GM19035 (cell line): ENCODE measurements at regions not wholly inside any gene's neighbourhood (a gene's known extent, or its start where the extent isn't known, plus 50 kb on each side); places are given as distances from the start of the nearest gene placed in this dataset.

ENCODE experiments used
- ATAC-seq: cut with Tn5 transposase; IDR thresholded peaks from one replicate; pipeline ENCODE4 v1.9.1; 2021; ENCODE audit not compliant: unreplicated experiment

DNA sequence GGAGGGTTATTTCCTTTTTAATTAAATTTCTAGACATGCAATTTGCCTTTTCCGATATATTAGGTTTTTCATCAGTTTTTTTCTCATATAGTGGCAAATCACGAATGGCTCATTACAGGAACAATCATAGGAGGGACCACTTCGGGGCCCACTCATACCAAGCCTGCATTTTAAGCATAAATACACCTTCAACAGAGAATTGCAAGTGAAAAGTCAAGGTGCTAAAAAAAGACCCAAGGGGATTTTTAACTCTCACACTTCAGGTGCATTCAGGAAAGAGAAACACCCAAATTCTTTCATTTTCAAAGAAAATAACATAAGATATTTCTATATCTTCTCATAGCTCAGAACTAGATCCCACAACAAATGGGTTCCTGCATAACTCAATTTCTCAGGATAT is 979.6 kb upstream of the NR2F2 start:
- no peak for ATAC-seq

DNA sequence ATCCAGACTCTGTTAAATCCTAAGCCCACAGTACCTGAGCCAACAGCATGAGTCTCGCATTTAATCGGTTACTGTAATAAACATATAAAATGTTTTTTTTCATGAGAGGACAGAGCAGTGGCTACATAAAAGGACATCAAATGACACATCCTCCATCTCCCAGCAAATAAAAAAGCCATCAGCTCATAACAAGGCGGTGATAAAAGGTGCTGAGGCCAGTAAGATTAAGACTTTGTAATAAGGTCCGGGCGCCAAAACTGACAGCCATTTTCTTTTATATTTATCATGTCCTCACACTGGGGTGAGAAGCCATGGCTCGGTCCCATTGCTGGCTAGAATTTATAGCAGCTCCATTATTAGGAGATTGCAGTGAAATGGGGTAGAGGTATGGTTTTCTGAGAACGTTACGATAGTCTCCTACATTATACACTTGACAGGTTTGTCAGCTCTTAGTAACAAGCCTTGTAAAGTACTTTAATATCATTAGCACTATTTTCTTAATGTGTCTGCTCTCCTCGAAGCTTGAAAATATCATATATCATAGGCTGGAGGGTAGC is 977.8 kb upstream of the NR2F2 start:
- no peak for ATAC-seq

DNA sequence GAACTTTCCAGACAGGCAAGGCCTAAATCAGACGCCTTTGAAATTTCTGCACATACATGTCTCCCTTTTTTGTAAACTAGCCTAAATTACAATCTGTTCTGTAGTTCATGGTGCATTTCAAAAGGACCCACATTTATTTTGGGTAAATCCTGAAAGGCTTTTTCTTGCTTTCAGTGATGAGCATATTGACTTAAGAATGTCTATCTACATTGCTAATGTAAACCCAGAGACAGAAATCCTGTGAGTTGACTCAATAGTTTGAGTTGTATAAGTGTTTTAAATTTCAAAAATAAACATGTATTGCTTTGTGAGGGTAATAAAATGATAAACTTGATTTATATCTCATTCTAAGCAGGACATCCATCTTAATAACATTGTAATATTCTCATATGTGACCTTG is 977.0 kb upstream of the NR2F2 start:
- no peak for ATAC-seq

- ATAC-seq: no peak
Observed at GRCh38 chr15:95359966-95360365, 970.5 kb upstream of the NR2F2 start.

DNA sequence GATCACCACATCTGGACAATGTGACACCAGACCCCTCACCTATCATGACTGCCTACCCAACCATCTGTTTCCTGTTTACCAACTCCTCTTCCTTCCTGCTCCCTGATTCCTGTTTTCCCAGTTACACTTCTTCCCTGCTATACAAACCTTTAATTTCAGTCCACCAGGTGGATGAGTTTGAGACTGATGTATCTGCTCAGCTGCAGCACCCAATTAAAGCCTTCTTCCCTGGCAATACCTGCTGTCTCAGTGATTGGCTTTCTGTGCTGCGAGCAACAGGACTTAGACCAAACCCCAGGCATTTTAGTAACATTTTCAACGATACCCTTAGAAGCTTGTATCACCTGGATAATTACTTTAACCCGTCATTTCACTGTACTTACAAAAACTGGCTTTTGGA is 968.2 kb upstream of the NR2F2 start:
- no peak for ATAC-seq

DNA sequence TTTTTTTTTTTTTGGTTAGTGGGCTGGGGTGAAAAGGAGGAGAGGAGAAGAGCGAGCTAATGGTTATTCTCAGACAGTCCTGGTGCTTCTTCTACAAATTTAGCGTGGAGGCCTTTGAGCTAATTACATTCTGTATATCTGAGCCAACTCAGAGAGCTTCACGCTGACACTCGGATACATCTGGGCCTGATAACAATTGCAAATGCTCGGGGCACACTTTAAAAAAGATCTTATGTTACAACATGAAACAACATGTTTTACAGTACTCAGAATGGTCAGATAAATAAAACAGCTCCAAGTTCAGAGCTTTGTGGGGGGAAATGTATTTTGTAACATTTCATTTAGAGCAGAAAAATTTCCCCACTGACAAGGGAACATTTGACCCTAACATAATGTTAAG is 966.9 kb upstream of the NR2F2 start:
- no peak for ATAC-seq

DNA sequence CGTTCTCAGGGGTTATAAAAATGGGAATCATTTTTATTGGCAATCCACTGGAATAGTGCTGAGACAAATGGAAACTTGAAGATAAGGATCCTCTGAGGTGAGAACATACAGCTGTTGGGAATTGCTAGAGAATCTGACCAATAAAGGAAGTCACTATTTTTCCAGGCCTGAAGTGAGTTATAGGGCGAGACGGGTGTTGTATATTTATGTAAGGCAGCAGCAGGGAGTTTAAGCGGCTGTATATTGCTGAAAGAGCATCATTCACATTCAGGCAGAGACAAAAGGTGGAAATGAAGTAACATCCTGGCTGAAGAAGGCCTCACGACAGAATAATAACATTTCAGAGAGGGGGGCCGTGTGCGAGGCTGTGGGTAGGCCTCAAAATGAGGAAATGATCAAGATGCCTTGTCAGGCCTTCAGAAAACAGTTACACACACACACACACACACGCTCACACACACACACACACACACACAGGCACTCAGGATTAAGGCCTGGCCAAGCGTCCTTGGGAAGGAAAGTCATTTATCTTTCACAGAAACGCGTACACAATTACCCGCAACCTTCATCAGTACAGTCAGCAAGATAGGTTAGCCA is 964.9 kb upstream of the NR2F2 start:
- no peak for ATAC-seq

- ATAC-seq: no peak
Observed at GRCh38 chr15:95368191-95368590, 962.3 kb upstream of the NR2F2 start.

DNA sequence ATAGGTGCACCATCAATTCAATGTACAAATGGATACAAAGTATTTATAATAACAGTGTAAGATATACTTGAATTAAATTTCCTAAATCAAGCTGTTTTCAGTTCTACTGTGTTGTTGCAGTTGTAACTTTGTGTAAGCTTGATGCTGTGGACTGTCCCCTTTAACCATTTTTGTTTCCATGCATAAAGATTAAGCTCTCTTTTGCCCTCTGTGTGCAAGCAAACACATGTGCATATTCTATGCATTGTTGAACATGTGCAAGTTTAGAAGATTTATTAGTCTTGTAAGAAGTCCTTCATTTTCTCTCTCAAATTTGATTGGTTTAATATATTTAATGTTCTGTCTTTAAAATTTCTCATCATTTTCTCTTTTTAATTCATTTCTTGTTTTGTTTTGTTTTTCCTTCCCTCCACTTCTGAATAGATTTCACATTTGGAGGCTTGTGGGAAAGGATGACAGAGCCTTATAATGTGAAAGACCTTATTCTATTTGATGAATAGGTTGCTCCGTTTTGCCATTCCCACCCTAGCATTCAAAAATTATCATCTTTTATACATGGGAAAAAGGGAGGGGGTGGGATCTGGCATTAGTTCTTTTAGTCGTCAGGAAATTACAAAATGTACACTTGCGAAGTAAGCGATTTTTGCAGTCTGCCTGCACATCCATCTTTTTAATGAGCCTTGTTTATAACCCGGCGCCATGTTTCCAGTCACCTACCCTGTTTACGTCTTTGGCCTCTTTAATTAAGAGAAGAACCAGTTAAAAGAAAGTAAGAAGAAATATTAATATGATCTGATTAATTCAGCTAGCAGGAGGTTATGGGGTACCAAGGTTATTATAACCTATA is 961.5 kb upstream of the NR2F2 start:
- no peak for ATAC-seq

- ATAC-seq: no peak
Observed at GRCh38 chr15:95370291-95370690, 960.2 kb upstream of the NR2F2 start.

GRCh38 chr15:95371664-95372063 is 958.8 kb upstream of the NR2F2 start:
- ATAC-seq: no peak

DNA sequence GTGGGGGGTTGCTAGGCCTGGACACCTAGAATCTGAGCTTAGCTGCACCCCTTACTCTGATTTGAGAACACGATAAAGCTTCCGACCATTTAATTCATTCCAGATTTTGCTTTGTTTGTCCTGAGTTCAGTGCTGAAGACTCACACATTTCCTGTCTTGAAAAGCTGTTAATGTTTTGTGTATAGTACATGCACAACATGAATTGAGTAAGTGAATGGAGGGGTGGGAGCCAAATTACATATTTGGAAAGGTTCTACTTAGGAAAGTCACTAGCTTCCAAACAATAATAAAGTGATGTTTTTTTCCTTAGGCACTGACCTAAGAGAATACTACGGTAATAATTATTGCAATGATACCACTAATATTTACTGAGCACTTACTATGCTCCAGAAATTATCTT is 955.2 kb upstream of the NR2F2 start:
- ATAC-seq: no peak

DNA sequence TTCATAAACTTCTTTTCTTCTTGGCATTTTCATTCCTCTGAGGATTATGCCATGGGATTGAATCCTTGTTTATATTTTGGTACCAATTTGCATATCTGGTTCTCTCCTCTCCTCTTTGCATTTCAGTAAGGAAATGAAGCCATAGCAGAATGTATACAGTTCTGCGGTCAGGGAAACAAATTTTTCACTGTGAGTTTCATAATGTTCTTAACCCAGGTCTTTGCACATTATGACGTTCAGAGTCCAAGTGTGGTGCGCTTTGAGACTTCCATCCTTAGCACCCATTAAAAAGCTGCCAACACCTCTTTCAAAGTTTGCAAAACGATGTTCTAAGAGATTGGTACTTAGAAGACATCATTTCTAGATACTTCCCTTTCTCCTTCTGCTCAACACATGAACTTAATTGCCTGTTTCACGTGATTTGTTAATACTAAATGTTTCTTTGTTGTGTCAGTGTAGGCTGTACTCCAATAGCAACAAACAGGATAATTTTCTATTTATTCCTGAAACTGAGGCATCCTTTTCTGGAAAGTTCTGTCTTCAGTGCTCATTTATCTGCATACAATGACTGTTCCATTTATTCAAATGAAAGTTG is 953.1 kb upstream of the NR2F2 start:
- ATAC-seq: no peak

DNA sequence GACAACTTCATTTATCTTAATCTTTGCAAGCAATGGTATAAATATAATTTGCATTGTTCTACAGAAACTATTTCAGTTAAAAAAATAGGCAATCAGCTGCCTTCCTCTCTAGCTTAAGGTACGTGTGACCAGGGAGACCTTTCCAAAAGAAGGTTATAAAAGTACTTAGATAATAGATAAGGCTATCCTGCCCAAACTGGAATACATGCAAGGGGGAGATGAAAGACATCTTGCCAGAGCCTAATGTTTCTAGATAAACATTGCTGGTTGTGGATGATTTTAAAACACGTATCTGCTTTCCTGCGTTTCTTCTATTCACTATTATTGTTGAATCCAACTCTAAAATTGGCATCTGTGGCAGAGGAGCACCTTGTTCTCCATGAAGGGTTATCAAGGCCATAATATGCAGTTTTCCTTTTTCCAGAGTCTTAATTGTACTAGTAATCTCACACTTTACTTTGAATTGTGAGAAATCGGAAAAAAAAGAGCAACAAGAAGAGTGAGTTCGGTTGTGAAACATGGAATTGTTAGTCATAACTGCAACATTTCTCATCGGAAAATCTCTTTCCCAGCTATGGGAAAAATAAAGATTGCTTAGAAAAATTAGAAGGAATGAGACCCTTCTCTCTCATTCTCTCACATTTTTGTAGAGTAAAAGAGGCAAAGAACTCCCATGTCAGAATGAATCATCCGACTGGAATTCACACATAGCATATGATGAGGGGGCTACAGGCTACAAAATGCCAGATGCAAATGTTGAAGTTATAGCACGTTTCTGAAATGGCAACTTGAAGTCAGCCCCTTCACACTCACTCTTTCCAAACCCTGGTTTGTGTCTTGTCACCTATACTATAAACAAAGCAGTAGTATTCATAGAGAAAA is 936.1 kb upstream of the NR2F2 start:
- no peak for ATAC-seq

GRCh38 chr15:95400428-95400827 is 930.1 kb upstream of the NR2F2 start:
- ATAC-seq: no peak

DNA sequence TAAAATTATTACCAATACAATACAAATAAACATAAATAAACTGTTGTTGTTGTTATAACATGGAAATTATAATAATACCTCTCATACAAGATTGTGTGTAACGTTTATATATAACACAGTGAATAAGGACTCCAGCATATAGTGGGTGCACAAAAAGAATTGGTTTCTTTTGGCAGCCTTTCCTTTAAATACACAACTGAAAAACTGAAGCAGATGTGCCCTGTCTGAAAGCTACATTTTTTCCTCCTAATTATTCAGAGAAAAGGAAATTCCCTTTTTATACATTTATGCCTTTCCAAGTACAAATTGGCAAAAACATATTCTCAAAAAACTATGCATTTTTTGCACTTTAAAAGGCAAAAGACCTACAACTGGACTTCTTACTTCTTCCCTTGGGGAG is 928.9 kb upstream of the NR2F2 start:
- ATAC-seq: no peak

- ATAC-seq: no peak
Observed at GRCh38 chr15:95405447-95405846, 925.1 kb upstream of the NR2F2 start.

- no peak for ATAC-seq
Observed at GRCh38 chr15:95407534-95407933, 923.0 kb upstream of the NR2F2 start.

GRCh38 chr15:95409211-95409610 is 921.3 kb upstream of the NR2F2 start:
- ATAC-seq: no peak

- no peak for ATAC-seq
Observed at GRCh38 chr15:95409626-95410310, 920.7 kb upstream of the NR2F2 start.

DNA sequence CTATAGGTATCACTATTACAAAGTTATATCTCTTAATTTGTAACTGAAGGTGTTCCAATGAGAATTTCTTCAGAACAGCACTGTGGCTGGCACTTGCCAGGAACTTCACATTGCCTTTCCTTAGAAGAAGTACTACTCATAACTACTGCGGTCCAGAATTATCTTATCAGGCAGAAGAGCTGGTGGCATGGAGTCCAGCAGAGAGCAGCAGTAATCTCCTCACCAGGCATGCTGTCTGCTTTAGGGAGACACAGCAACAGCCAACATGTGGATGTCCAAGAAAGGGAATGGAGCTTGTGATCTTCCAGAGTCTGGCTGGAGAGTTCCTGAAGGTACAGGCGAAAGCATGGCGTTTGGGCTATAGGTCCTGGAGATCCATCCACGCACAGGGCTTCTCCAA is 919.7 kb upstream of the NR2F2 start:
- no peak for ATAC-seq
